ENCODE measurements at regions not wholly inside any gene's neighbourhood (a gene's known extent, or its start where the extent isn't known, plus 50 kb on each side); places are given as distances from the start of the nearest gene placed in this dataset.

GRCh38 chr6:115078555-115078954 is 735.7 kb upstream of the HS3ST5 start:
- DNase-seq (ENCODE audit: low read depth) = no peak
- TF ChIP-seq POLR2A (IDR thresholded peaks at IDR 0.05; ENCODE audit: extremely low read depth, insufficient read length) (no peak), MYC (IDR thresholded peaks at IDR 0.05; ENCODE audit: low read depth, low read length) (no peak), MAX (IDR thresholded peaks at IDR 0.05; ENCODE audit: low read depth, low read length) (no peak), CTCF (IDR thresholded peaks at IDR 0.05; ENCODE audit: low read depth, low read length) (no peak)
- H3K4me3 ChIP-seq (ENCODE audit: low read depth, low read length) = no peak overlapping the region

GRCh38 chr6:115071962-115072361 is 729.1 kb upstream of the HS3ST5 start:
- TF ChIP-seq MAX (IDR thresholded peaks at IDR 0.05; ENCODE audit: low read depth, low read length) (no peak), MYC (IDR thresholded peaks at IDR 0.05; ENCODE audit: low read depth, low read length) (no peak), POLR2A (IDR thresholded peaks at IDR 0.05; ENCODE audit: extremely low read depth, insufficient read length) (no peak), CTCF (IDR thresholded peaks at IDR 0.05; ENCODE audit: low read depth, low read length) (no peak)

GRCh38 chr6:115067690-115068447 is 725.0 kb upstream of the HS3ST5 start:
- DNase-seq (ENCODE audit: low read depth) = no peak
- TF ChIP-seq MYC (IDR thresholded peaks at IDR 0.05; ENCODE audit: low read depth, low read length) (no peak), POLR2A (IDR thresholded peaks at IDR 0.05; ENCODE audit: extremely low read depth, insufficient read length) (no peak), MAX (IDR thresholded peaks at IDR 0.05; ENCODE audit: low read depth, low read length) (no peak), CTCF (IDR thresholded peaks at IDR 0.05; ENCODE audit: low read depth, low read length) (no peak)
- H3K4me3 ChIP-seq (ENCODE audit: low read depth, low read length) = no peak overlapping the region

More at GRCh38 chr6:115071962-115072361, 729.1 kb upstream of the HS3ST5 start:
- no peak overlapping the region for H3K4me3 ChIP-seq (ENCODE audit: low read depth, low read length)
- no peak for DNase-seq (ENCODE audit: low read depth)

GRCh38 chr6:115064680-115065079 is 721.9 kb upstream of the HS3ST5 start:
- TF ChIP-seq MAX (IDR thresholded peaks at IDR 0.05; ENCODE audit: low read depth, low read length) = no peak
- TF ChIP-seq CTCF (IDR thresholded peaks at IDR 0.05; ENCODE audit: low read depth, low read length) = no peak
- no peak for TF ChIP-seq POLR2A (IDR thresholded peaks at IDR 0.05; ENCODE audit: extremely low read depth, insufficient read length)
- no peak for TF ChIP-seq MYC (IDR thresholded peaks at IDR 0.05; ENCODE audit: low read depth, low read length)

GRCh38 chr6:115060581-115060980 is 717.8 kb upstream of the HS3ST5 start:
- no peak overlapping the region for H3K4me3 ChIP-seq (ENCODE audit: low read depth, low read length)
- no peak for DNase-seq (ENCODE audit: low read depth)
- TF ChIP-seq MYC (IDR thresholded peaks at IDR 0.05; ENCODE audit: low read depth, low read length) (no peak), CTCF (IDR thresholded peaks at IDR 0.05; ENCODE audit: low read depth, low read length) (no peak), POLR2A (IDR thresholded peaks at IDR 0.05; ENCODE audit: extremely low read depth, insufficient read length) (no peak), MAX (IDR thresholded peaks at IDR 0.05; ENCODE audit: low read depth, low read length) (no peak)

More at GRCh38 chr6:115064680-115065079, 721.9 kb upstream of the HS3ST5 start:
- no peak overlapping the region for H3K4me3 ChIP-seq (ENCODE audit: low read depth, low read length)
- no peak for DNase-seq (ENCODE audit: low read depth)

Measured in NB4 (cell line).